WTC11 (cell line): ENCODE measurements at regions not wholly inside any gene's neighbourhood (a gene's known extent, or its start where the extent isn't known, plus 50 kb on each side); places are given as distances from the start of the nearest gene placed in this dataset.

ENCODE experiments used
- ATAC-seq: fragments of 200-7000 bp; cut with Tn5 transposase; 2 replicates; pipeline ENCODE4 v1.10.0; 2021; ENCODE audit warnings: mild to moderate bottlenecking, moderate library complexity
- CTCF ChIA-PET: fragments of 300-600 bp; sonication (Branson Sonifier 250); formaldehyde crosslinking; loops from one replicate; lab custom pipeline; 2021; ENCODE audit warnings: antibody characterized with exemption; lab: Charles Lee
- POLR2A ChIA-PET: fragments of 350-600 bp; sonication (Branson Sonifier 250); formaldehyde crosslinking; loops from one replicate; lab custom pipeline; 2021; ENCODE audit warnings: antibody characterized with exemption; lab: Charles Lee
- DNase-seq: peaks from one replicate; pipeline ENCODE4 v3.0.0; 2021; ENCODE audit warnings: low spot score
- H3K27ac Mint-ChIP-seq: 2 replicates; pipeline ENCODE4 v1.8.0; 2021; ENCODE audit warnings: mixed read lengths
- H3K27me3 Mint-ChIP-seq: 2 replicates; pipeline ENCODE4 v1.8.0; 2021; ENCODE audit warnings: low read depth, mild to moderate bottlenecking, moderate library complexity, mixed read lengths
- H3K36me3 Mint-ChIP-seq: 2 replicates; pipeline ENCODE4 v1.8.0; 2021; ENCODE audit warnings: mixed read lengths
- H3K4me1 Mint-ChIP-seq: 2 replicates; pipeline ENCODE4 v1.8.0; 2022; ENCODE audit warnings: mixed read lengths
- H3K4me3 Mint-ChIP-seq: 2 replicates; pipeline ENCODE4 v1.8.0; 2021; ENCODE audit warnings: mild to moderate bottlenecking, moderate library complexity, mixed read lengths
- H3K9me3 Mint-ChIP-seq: 2 replicates; pipeline ENCODE4 v1.8.0; 2021; ENCODE audit warnings: mixed read lengths
- CBFB ChIP-seq: sonication (generic); formaldehyde crosslinking; IDR thresholded peaks from 2 replicates; pipeline ENCODE4 v1.8.1; 2022; ENCODE audit warnings: mild to moderate bottlenecking, low read depth, missing genetic modification reagents
- CDX4 ChIP-seq: fragments of 250-450 bp; sonication (Bioruptor Pico); IDR thresholded peaks from 2 replicates; pipeline ENCODE4 v1.9.0; 2021; ENCODE audit warnings: moderate library complexity, mild to moderate bottlenecking, inconsistent platforms, borderline replicate concordance
- FOXP1 ChIP-seq: sonication (generic); formaldehyde crosslinking; IDR thresholded peaks from 2 replicates; pipeline ENCODE4 v1.8.0; 2022; ENCODE audit warnings: missing genetic modification reagents, mild to moderate bottlenecking, moderate library complexity, borderline replicate concordance
- GTF2I ChIP-seq: fragments of 250-450 bp; sonication (Bioruptor Pico); conservative IDR thresholded peaks from 2 replicates; pipeline ENCODE4 v1.4.0; 2021; ENCODE audit warnings: mild to moderate bottlenecking
- HMGA2 ChIP-seq: fragments of 250-450 bp; sonication (Bioruptor Pico); IDR thresholded peaks from 2 replicates; pipeline ENCODE4 v1.4.0; 2021; ENCODE audit warnings: mild to moderate bottlenecking, moderate library complexity
- MYBL2 ChIP-seq: sonication (generic); formaldehyde crosslinking; IDR thresholded peaks from 2 replicates; pipeline ENCODE4 v1.8.1; 2023; ENCODE audit warnings: mild to moderate bottlenecking, moderate library complexity, missing genetic modification reagents
- NR1H2 ChIP-seq: sonication (generic); formaldehyde crosslinking; IDR thresholded peaks from 2 replicates; pipeline ENCODE4 v1.9.0; 2021; ENCODE audit warnings: mild to moderate bottlenecking, moderate library complexity, missing genetic modification reagents
- NR2C2 ChIP-seq: sonication (generic); formaldehyde crosslinking; IDR thresholded peaks from 2 replicates; pipeline ENCODE4 v1.8.0; 2022; ENCODE audit warnings: mild to moderate bottlenecking, missing genetic modification reagents
- PRDM15 ChIP-seq: sonication (generic); formaldehyde crosslinking; IDR thresholded peaks from 2 replicates; pipeline ENCODE4 v1.8.0; 2022; ENCODE audit warnings: missing genetic modification reagents
- RORB ChIP-seq: fragments of 250-450 bp; sonication (Bioruptor Pico); IDR thresholded peaks from 2 replicates; pipeline ENCODE4 v1.9.0; 2021; ENCODE audit warnings: mild to moderate bottlenecking
- TCF7 ChIP-seq: sonication (generic); formaldehyde crosslinking; IDR thresholded peaks from 2 replicates; pipeline ENCODE4 v1.8.0; 2022; ENCODE audit warnings: mild to moderate bottlenecking, low read depth, missing genetic modification reagents, moderate library complexity
- TP53 ChIP-seq: sonication (generic); formaldehyde crosslinking; IDR thresholded peaks from 2 replicates; pipeline ENCODE4 v1.8.1; 2023; ENCODE audit warnings: mild to moderate bottlenecking, missing genetic modification reagents
- USF2 ChIP-seq: sonication (generic); formaldehyde crosslinking; IDR thresholded peaks from 2 replicates; pipeline ENCODE4 v1.8.1; 2023; ENCODE audit warnings: mild to moderate bottlenecking, missing genetic modification reagents, moderate library complexity
- ZBTB21 ChIP-seq: sonication (generic); formaldehyde crosslinking; IDR thresholded peaks from 2 replicates; pipeline ENCODE4 v1.8.1; 2023; ENCODE audit warnings: mild to moderate bottlenecking, missing genetic modification reagents, borderline replicate concordance
- ZNF416 ChIP-seq: fragments of 250-450 bp; sonication (Bioruptor Pico); IDR thresholded peaks from 2 replicates; pipeline ENCODE4 v1.9.0; 2021; ENCODE audit warnings: mild to moderate bottlenecking, inconsistent platforms
- TF ChIP-seq, protein P1 (sequence below): fragments of 250-450 bp; sonication (Bioruptor Pico); IDR thresholded peaks from 2 replicates; pipeline ENCODE4 v1.9.0; 2021; ENCODE audit warnings: mild to moderate bottlenecking
- TF ChIP-seq, protein P2 (sequence below): sonication (generic); formaldehyde crosslinking; IDR thresholded peaks from 2 replicates; pipeline ENCODE4 v1.8.1; 2022; ENCODE audit warnings: mild to moderate bottlenecking, moderate library complexity, missing genetic modification reagents
- TF ChIP-seq, protein P3 (sequence below): fragments of 250-450 bp; sonication (Bioruptor Pico); IDR thresholded peaks from 2 replicates; pipeline ENCODE4 v1.9.0; 2021; ENCODE audit warnings: mild to moderate bottlenecking
- TF ChIP-seq, protein P4 (sequence below): sonication (generic); formaldehyde crosslinking; IDR thresholded peaks from 2 replicates; pipeline ENCODE4 v1.8.0; 2023; ENCODE audit warnings: missing genetic modification reagents, mild to moderate bottlenecking, borderline replicate concordance
- TF ChIP-seq, protein P5 (sequence below): sonication (generic); formaldehyde crosslinking; IDR thresholded peaks from 2 replicates; pipeline ENCODE4 v1.8.0; 2022; ENCODE audit warnings: mild to moderate bottlenecking, missing genetic modification reagents

DNA sequence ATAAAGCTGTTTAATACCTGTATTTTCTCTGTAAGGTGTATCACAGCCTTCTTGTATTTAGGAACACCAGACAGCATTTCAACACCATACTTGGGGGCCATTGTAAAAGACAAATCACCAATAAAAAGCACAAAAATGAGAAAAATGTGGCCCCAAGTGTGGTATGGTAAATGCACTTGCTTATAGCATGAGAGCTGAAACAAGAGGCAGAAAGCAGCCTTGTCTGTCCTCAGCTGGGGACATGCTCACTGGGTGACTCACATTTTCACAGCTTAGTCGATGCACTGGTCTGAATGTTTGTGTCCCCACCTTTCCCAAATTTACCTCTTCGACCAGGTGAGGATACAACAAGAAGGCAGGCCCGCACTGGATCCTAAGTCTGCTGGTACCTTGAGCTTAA, 639.7 kb upstream of the AGA start:
- ChIA-PET POLR2A (no interaction called here), CTCF (no interaction called here)
- ATAC-seq = no peak
- Mint-ChIP-seq H3K27ac (no peak overlapping the region; the same call in 1 of the 2 replicates), H3K4me1 (peaks cover 14% of the 10 kb centered on the region), H3K36me3 (no peaks in the 10 kb centered on the region), H3K4me3 (no peak overlapping the region), H3K27me3 (no peaks in the 10 kb centered on the region), H3K9me3 (no peaks in the 10 kb centered on the region)
- no peak for TF ChIP-seq PRDM15 (CRISPR knock-in tag)
- DNase-seq = no peak

- Mint-ChIP-seq H3K4me3 (no peak overlapping the region), H3K27me3 (no peaks in the 10 kb centered on the region), H3K27ac (no peak overlapping the region), H3K4me1 (peaks cover 14% of the 10 kb centered on the region), H3K36me3 (no peaks in the 10 kb centered on the region), H3K9me3 (no peaks in the 10 kb centered on the region)
- DNase-seq (no peak), ATAC-seq (no peak)
- ChIA-PET CTCF (no interaction called here), POLR2A (no interaction called here)
- no peak for TF ChIP-seq FOXP1 (CRISPR knock-in tag)
- no peak for TF ChIP-seq TP53 (CRISPR knock-in tag)
- TF ChIP-seq, protein P1, sequence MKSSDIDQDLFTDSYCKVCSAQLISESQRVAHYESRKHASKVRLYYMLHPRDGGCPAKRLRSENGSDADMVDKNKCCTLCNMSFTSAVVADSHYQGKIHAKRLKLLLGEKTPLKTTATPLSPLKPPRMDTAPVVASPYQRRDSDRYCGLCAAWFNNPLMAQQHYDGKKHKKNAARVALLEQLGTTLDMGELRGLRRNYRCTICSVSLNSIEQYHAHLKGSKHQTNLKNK = no peak
- no peak for TF ChIP-seq NR1H2 (CRISPR knock-in tag)
- no peak for TF ChIP-seq RORB (CRISPR knock-in tag)
- TF ChIP-seq NR2C2 (CRISPR knock-in tag) = no peak
- TF ChIP-seq, protein P2, sequence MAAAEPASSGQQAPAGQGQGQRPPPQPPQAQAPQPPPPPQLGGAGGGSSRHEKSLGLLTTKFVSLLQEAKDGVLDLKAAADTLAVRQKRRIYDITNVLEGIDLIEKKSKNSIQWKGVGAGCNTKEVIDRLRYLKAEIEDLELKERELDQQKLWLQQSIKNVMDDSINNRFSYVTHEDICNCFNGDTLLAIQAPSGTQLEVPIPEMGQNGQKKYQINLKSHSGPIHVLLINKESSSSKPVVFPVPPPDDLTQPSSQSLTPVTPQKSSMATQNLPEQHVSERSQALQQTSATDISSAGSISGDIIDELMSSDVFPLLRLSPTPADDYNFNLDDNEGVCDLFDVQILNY (CRISPR knock-in tag) = no peak
- TF ChIP-seq, protein P3, sequence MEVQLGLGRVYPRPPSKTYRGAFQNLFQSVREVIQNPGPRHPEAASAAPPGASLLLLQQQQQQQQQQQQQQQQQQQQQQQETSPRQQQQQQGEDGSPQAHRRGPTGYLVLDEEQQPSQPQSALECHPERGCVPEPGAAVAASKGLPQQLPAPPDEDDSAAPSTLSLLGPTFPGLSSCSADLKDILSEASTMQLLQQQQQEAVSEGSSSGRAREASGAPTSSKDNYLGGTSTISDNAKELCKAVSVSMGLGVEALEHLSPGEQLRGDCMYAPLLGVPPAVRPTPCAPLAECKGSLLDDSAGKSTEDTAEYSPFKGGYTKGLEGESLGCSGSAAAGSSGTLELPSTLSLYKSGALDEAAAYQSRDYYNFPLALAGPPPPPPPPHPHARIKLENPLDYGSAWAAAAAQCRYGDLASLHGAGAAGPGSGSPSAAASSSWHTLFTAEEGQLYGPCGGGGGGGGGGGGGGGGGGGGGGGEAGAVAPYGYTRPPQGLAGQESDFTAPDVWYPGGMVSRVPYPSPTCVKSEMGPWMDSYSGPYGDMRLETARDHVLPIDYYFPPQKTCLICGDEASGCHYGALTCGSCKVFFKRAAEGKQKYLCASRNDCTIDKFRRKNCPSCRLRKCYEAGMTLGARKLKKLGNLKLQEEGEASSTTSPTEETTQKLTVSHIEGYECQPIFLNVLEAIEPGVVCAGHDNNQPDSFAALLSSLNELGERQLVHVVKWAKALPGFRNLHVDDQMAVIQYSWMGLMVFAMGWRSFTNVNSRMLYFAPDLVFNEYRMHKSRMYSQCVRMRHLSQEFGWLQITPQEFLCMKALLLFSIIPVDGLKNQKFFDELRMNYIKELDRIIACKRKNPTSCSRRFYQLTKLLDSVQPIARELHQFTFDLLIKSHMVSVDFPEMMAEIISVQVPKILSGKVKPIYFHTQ (CRISPR knock-in tag) = no peak
- TF ChIP-seq, protein P4, sequence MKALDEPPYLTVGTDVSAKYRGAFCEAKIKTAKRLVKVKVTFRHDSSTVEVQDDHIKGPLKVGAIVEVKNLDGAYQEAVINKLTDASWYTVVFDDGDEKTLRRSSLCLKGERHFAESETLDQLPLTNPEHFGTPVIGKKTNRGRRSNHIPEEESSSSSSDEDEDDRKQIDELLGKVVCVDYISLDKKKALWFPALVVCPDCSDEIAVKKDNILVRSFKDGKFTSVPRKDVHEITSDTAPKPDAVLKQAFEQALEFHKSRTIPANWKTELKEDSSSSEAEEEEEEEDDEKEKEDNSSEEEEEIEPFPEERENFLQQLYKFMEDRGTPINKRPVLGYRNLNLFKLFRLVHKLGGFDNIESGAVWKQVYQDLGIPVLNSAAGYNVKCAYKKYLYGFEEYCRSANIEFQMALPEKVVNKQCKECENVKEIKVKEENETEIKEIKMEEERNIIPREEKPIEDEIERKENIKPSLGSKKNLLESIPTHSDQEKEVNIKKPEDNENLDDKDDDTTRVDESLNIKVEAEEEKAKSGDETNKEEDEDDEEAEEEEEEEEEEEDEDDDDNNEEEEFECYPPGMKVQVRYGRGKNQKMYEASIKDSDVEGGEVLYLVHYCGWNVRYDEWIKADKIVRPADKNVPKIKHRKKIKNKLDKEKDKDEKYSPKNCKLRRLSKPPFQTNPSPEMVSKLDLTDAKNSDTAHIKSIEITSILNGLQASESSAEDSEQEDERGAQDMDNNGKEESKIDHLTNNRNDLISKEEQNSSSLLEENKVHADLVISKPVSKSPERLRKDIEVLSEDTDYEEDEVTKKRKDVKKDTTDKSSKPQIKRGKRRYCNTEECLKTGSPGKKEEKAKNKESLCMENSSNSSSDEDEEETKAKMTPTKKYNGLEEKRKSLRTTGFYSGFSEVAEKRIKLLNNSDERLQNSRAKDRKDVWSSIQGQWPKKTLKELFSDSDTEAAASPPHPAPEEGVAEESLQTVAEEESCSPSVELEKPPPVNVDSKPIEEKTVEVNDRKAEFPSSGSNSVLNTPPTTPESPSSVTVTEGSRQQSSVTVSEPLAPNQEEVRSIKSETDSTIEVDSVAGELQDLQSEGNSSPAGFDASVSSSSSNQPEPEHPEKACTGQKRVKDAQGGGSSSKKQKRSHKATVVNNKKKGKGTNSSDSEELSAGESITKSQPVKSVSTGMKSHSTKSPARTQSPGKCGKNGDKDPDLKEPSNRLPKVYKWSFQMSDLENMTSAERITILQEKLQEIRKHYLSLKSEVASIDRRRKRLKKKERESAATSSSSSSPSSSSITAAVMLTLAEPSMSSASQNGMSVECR = no peak
- no peak for TF ChIP-seq CDX4
- no peak for TF ChIP-seq GTF2I
- no peak for TF ChIP-seq TCF7 (CRISPR knock-in tag)
- TF ChIP-seq, protein P5, sequence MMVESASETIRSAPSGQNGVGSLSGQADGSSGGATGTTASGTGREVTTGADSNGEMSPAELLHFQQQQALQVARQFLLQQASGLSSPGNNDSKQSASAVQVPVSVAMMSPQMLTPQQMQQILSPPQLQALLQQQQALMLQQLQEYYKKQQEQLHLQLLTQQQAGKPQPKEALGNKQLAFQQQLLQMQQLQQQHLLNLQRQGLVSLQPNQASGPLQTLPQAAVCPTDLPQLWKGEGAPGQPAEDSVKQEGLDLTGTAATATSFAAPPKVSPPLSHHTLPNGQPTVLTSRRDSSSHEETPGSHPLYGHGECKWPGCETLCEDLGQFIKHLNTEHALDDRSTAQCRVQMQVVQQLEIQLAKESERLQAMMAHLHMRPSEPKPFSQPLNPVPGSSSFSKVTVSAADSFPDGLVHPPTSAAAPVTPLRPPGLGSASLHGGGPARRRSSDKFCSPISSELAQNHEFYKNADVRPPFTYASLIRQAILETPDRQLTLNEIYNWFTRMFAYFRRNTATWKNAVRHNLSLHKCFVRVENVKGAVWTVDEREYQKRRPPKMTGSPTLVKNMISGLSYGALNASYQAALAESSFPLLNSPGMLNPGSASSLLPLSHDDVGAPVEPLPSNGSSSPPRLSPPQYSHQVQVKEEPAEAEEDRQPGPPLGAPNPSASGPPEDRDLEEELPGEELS (CRISPR knock-in tag) = no peak
- TF ChIP-seq MYBL2 = no peak
- TF ChIP-seq HMGA2 (CRISPR knock-in tag) = no peak
- TF ChIP-seq CBFB (CRISPR knock-in tag) = no peak
- TF ChIP-seq ZBTB21 (CRISPR knock-in tag) = no peak
- TF ChIP-seq USF2 (CRISPR knock-in tag) = no peak
- TF ChIP-seq ZNF416 (CRISPR knock-in tag) = no peak
Observed at GRCh38 chr4:178082906-178083305, 640.7 kb upstream of the AGA start.
